MCF 10A (cell line): ENCODE measurements at regions not wholly inside any gene's neighbourhood (a gene's known extent, or its start where the extent isn't known, plus 50 kb on each side); places are given as distances from the start of the nearest gene placed in this dataset.
"Not testable (repeated sequence)": the region's sequence is repeated elsewhere in the genome, so short reads cannot be mapped to it uniquely, and the experiment has no call there.

Experiments
- BruUV-seq: library from RNA; stranded (reverse); fragments of 400-500 nt; replicated peaks from 2 replicates; lab custom pipeline; 2021; lab: Mats Ljungman, UMichigan
- CTCF ChIA-PET: fragments of 300-600 bp; sonication (Branson Sonifier 250); formaldehyde crosslinking; extraction: SDS; loops from one replicate; lab custom pipeline; 2021; ENCODE audit warnings: antibody characterized with exemption, inconsistent platforms; lab: Yijun Ruan, JAX
- POLR2A ChIA-PET: fragments of 300-600, 350-650 bp; sonication (Branson Sonifier 250); formaldehyde crosslinking; extraction: SDS; loops from one replicate; lab custom pipeline; 2020; ENCODE audit warnings: antibody characterized with exemption, inconsistent platforms; lab: Yijun Ruan, JAX
- DNase-seq: peaks from one replicate; pipeline ENCODE4 v3.0.0-alpha.2; 2018; ENCODE audit not compliant: unreplicated experiment
- H3K27ac Mint-ChIP-seq: one replicate; pipeline ENCODE4 v1.8.0; 2022; ENCODE audit warnings: mild to moderate bottlenecking, low read depth, mixed read lengths; ENCODE audit not compliant: unreplicated experiment
- H3K27me3 Mint-ChIP-seq: one replicate; pipeline ENCODE4 v1.8.0; 2022; ENCODE audit warnings: mixed read lengths; ENCODE audit not compliant: insufficient read depth, unreplicated experiment
- H3K36me3 Mint-ChIP-seq: one replicate; pipeline ENCODE4 v1.8.0; 2022; ENCODE audit warnings: mild to moderate bottlenecking, moderate library complexity, mixed read lengths; ENCODE audit not compliant: insufficient read depth, unreplicated experiment
- H3K4me1 Mint-ChIP-seq: one replicate; pipeline ENCODE4 v1.8.0; 2022; ENCODE audit warnings: mixed read lengths; ENCODE audit not compliant: insufficient read depth, unreplicated experiment
- H3K4me3 Mint-ChIP-seq: one replicate; pipeline ENCODE4 v1.8.0; 2022; ENCODE audit warnings: mild to moderate bottlenecking, moderate library complexity, mixed read lengths; ENCODE audit not compliant: unreplicated experiment
- H3K9me3 Mint-ChIP-seq: one replicate; pipeline ENCODE4 v1.8.0; 2022; ENCODE audit warnings: mixed read lengths; ENCODE audit not compliant: unreplicated experiment
- CTCF ChIP-seq: fragments of 200-600 bp; IDR thresholded peaks from one replicate; pipeline ENCODE4 v1.8.0; 2022; ENCODE audit warnings: antibody characterized with exemption, mild to moderate bottlenecking; ENCODE audit not compliant: unreplicated experiment
- intact Hi-C: fragments of 100-400 bp; cut with micrococcal nuclease; formaldehyde crosslinking; loops from 2 replicates; pipeline ENCODE4 v1.14.1; 2022

- CTCF ChIA-PET, result interaction anchor here (0.6 to 1.1 kb wide), 2 partner anchors 39 to 690 kb away, joined by 3 to 6 read pairs; no protein-coding TSS in a partner anchor
- peak; percentile 33 for DNase-seq
- intact Hi-C loops, result no loop called here
- no peaks in the 10 kb centered on the region for H3K27me3 Mint-ChIP-seq
- H3K27ac Mint-ChIP-seq, result no peak overlapping the region
- POLR2A ChIA-PET, result interaction anchor here (0.9 to 1.4 kb wide), 4 partner anchors 9 to 21 kb away, joined by 3 to 4 read pairs (median 3); no protein-coding TSS in a partner anchor
- no TSS peak for BruUV-seq
- H3K4me3 Mint-ChIP-seq, result no peak overlapping the region
- no peaks in the 10 kb centered on the region for H3K9me3 Mint-ChIP-seq
- no peaks in the 10 kb centered on the region for H3K36me3 Mint-ChIP-seq
- H3K4me1 Mint-ChIP-seq, result no peaks in the 10 kb centered on the region
- TF ChIP-seq CTCF, result no peak
Measured at GRCh38 chr6:9745476-9745875, 669.4 kb downstream of the TFAP2A start.

GRCh38 chr6:9744119-9744518 lies 670.8 kb downstream of the TFAP2A start:
- Mint-ChIP-seq H3K27me3 (no peaks in the 10 kb centered on the region), H3K36me3 (no peaks in the 10 kb centered on the region), H3K4me3 (no peak overlapping the region), H3K9me3 (no peaks in the 10 kb centered on the region), H3K27ac (no peak overlapping the region), H3K4me1 (no peaks in the 10 kb centered on the region)
- intact Hi-C loops, result no loop called here
- CTCF ChIA-PET, result no interaction called here
- BruUV-seq, result no TSS peak
- no peak for DNase-seq
- TF ChIP-seq CTCF, result no peak
- POLR2A ChIA-PET, result interaction anchor here (0.7 kb wide), 1 partner anchor 128 kb away, joined by 5 read pairs; no protein-coding TSS in a partner anchor

- TF ChIP-seq CTCF, result no peak
- H3K36me3 Mint-ChIP-seq, result no peaks in the 10 kb centered on the region
- peaks cover under 1% of the 10 kb centered on the region for H3K9me3 Mint-ChIP-seq
- intact Hi-C loops, result no loop called here
- no peaks in the 10 kb centered on the region for H3K27me3 Mint-ChIP-seq
- CTCF ChIA-PET, result interaction anchor here (0.7 kb wide), 1 partner anchor 1380 kb away, joined by 3 read pairs; no protein-coding TSS in a partner anchor
- H3K4me1 Mint-ChIP-seq, result no peaks in the 10 kb centered on the region
- no TSS peak for BruUV-seq
- POLR2A ChIA-PET, result no interaction called here
- DNase-seq, result no peak
- no peak overlapping the region for H3K4me3 Mint-ChIP-seq
- H3K27ac Mint-ChIP-seq, result no peak overlapping the region
Measured at GRCh38 chr6:9732056-9732455, 682.8 kb downstream of the TFAP2A start.

GRCh38 chr6:9725776-9726175 lies 689.1 kb downstream of the TFAP2A start:
- H3K4me1 Mint-ChIP-seq, H3K4me3 Mint-ChIP-seq, H3K27ac Mint-ChIP-seq, H3K36me3 Mint-ChIP-seq, intact Hi-C loops, H3K27me3 Mint-ChIP-seq, CTCF ChIA-PET, BruUV-seq, H3K9me3 Mint-ChIP-seq, DNase-seq, POLR2A ChIA-PET: not testable (repeated sequence)
